SU-DHL-6 (cell line): ENCODE measurements at regions not wholly inside any gene's neighbourhood (a gene's known extent, or its start where the extent isn't known, plus 50 kb on each side); places are given as distances from the start of the nearest gene placed in this dataset.

Experiments
- H2AFZ ChIP-seq: fragments of 200-600 bp; sonication (generic); 2 replicates; pipeline ENCODE4 v1.6.1; 2014; ENCODE audit warnings: low read depth, mild to moderate bottlenecking, moderate library complexity, mixed read lengths, antibody characterized with exemption, low read length; ENCODE audit not compliant: severe bottlenecking
- H3F3A ChIP-seq: fragments of 200-600 bp; shearing (Covaris generic); 2 replicates; pipeline ENCODE4 v1.6.0; 2016; ENCODE audit warnings: antibody characterized with exemption, mild to moderate bottlenecking; ENCODE audit not compliant: insufficient read depth
- H3K27ac ChIP-seq: fragments of 200-600 bp; sonication (generic); 2 replicates; pipeline ENCODE4 v1.5.1; 2016; ENCODE audit warnings: low read depth, mild to moderate bottlenecking, low read length, moderate library complexity, mixed read lengths
- H3K27me3 ChIP-seq: fragments of 200-600 bp; sonication (generic), shearing (Covaris generic); 2 replicates; pipeline ENCODE4 v1.6.0; 2014; ENCODE audit warnings: mild to moderate bottlenecking, low read length
- H3K36me3 ChIP-seq: fragments of 200-600 bp; sonication (generic); 2 replicates; pipeline ENCODE4 v1.6.1; 2014; ENCODE audit warnings: mild to moderate bottlenecking, low read length, mixed read lengths
- H3K4me2 ChIP-seq: fragments of 300-600, 200-600 bp; shearing (Covaris generic), sonication (generic); 2 replicates; pipeline ENCODE4 v1.6.0; 2014; ENCODE audit warnings: low read length, low read depth, mild to moderate bottlenecking; ENCODE audit not compliant: poor library complexity, severe bottlenecking
- H3K4me3 ChIP-seq: fragments of 200-600 bp; sonication (generic); 2 replicates; pipeline ENCODE4 v1.5.1; 2014; ENCODE audit warnings: antibody characterized with exemption, low read length, mild to moderate bottlenecking, mixed read lengths; ENCODE audit not compliant: insufficient read depth, poor library complexity, severe bottlenecking
- H3K79me2 ChIP-seq: fragments of 200-600 bp; sonication (generic); 2 replicates; pipeline ENCODE4 v1.6.1; 2014; ENCODE audit warnings: mild to moderate bottlenecking, low read length, moderate library complexity; ENCODE audit not compliant: insufficient read depth
- H3K9ac ChIP-seq: fragments of 200-600 bp; sonication (generic); 2 replicates; pipeline ENCODE4 v1.7.0; 2014; ENCODE audit warnings: mild to moderate bottlenecking, low read length
- H3K9me2 ChIP-seq: fragments of 200-600 bp; sonication (generic); replicated peaks from 2 replicates; pipeline ENCODE4 v1.6.1; 2014; ENCODE audit warnings: low read length; ENCODE audit not compliant: insufficient read depth
- H3K9me3 ChIP-seq: fragments of 200-600 bp; sonication (generic); 2 replicates; pipeline ENCODE4 v1.6.1; 2014; ENCODE audit warnings: low read length, mixed read lengths; ENCODE audit not compliant: insufficient read depth
- H4K20me1 ChIP-seq: fragments of 200-600 bp; sonication (generic); 2 replicates; pipeline ENCODE4 v1.6.1; 2014; ENCODE audit warnings: low read depth, mild to moderate bottlenecking, antibody characterized with exemption, low read length, moderate library complexity, mixed read lengths
- EZH2phosphoT487 ChIP-seq: fragments of 200-600 bp; sonication (generic), shearing (Covaris generic); conservative IDR thresholded peaks from 2 replicates; pipeline ENCODE4 v1.6.1; 2018; ENCODE audit warnings: mild to moderate bottlenecking, antibody characterized with exemption, low read length, moderate library complexity, mixed read lengths
- TF ChIP-seq, protein P1 (sequence below): fragments of 200-600 bp; sonication (generic); IDR thresholded peaks from one replicate; pipeline ENCODE4 v1.5.1; 2017; ENCODE audit warnings: antibody characterized with exemption, mild to moderate bottlenecking, low read length, moderate library complexity; ENCODE audit not compliant: insufficient read depth, poor library complexity, severe bottlenecking

DNA sequence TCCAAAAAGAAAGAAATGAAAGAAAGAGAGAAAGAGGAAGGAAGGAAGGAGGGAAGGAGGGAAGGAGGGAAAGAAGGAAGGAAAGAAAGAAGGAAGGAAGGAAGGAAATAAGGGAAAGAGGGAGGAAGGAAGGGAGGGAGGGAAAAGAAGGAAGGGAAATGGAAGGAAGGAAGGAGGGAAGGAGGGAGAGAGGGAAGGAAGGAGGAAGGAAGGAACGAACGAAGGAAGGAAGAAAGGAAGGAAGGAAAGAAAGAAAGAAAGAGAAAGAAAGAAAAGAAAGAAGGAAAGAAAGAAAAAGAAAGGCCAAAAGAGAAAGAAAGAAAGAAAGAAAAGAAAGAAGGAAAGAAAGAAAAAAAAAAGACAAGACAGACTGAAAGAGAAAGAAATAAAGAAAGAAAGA lies 263.9 kb upstream of the ATP10B start:
- no peaks in the 10 kb centered on the region for H4K20me1 ChIP-seq
- H3K79me2 ChIP-seq, result no peaks in the 10 kb centered on the region
- no peaks in the 10 kb centered on the region for H3F3A ChIP-seq
- H3K27me3 ChIP-seq, result no peaks in the 10 kb centered on the region; the same call in 1 of the 2 replicates
- no peaks in the 10 kb centered on the region for H3K9me3 ChIP-seq
- H3K36me3 ChIP-seq, result no peaks in the 10 kb centered on the region
- TF ChIP-seq, protein P1, sequence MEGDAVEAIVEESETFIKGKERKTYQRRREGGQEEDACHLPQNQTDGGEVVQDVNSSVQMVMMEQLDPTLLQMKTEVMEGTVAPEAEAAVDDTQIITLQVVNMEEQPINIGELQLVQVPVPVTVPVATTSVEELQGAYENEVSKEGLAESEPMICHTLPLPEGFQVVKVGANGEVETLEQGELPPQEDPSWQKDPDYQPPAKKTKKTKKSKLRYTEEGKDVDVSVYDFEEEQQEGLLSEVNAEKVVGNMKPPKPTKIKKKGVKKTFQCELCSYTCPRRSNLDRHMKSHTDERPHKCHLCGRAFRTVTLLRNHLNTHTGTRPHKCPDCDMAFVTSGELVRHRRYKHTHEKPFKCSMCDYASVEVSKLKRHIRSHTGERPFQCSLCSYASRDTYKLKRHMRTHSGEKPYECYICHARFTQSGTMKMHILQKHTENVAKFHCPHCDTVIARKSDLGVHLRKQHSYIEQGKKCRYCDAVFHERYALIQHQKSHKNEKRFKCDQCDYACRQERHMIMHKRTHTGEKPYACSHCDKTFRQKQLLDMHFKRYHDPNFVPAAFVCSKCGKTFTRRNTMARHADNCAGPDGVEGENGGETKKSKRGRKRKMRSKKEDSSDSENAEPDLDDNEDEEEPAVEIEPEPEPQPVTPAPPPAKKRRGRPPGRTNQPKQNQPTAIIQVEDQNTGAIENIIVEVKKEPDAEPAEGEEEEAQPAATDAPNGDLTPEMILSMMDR, result no peak
- no peak for TF ChIP-seq EZH2phosphoT487
- no peak overlapping the region for H3K4me2 ChIP-seq
- H3K4me3 ChIP-seq, result no peak overlapping the region
- no peak overlapping the region for H3K9ac ChIP-seq
- H3K9me2 ChIP-seq, result no peaks in the 10 kb centered on the region
- H3K27ac ChIP-seq, result no peak overlapping the region
- H2AFZ ChIP-seq, result no peak overlapping the region

DNA sequence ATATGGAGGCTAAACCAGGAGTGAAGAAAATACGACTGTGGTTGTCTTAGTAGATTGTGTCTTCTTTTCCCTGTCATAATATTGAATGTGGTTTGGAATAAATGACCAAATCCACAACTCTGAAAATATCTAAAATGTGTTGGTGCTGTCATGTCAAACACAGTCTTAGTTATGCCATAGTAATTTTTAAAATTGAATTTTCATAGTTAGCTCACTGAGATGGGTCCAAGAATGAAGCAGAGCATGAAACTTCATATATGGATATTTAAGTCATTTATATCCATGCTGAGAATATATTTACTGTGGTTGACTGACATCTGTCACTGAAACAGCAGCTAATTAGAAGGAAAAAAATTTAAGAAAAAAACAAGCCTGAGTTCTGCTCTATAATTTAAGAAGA lies 260.4 kb upstream of the ATP10B start:
- Histone ChIP-seq H3K4me2 (no peak overlapping the region), H3K27me3 (no peaks in the 10 kb centered on the region), H3F3A (no peaks in the 10 kb centered on the region), H3K9me3 (no peaks in the 10 kb centered on the region), H3K36me3 (no peaks in the 10 kb centered on the region), H2AFZ (no peak overlapping the region), H3K4me3 (no peak overlapping the region), H3K9ac (no peak overlapping the region), H3K79me2 (no peaks in the 10 kb centered on the region), H3K27ac (no peak overlapping the region), H4K20me1 (no peaks in the 10 kb centered on the region), H3K9me2 (no peaks in the 10 kb centered on the region)
- TF ChIP-seq, protein P1, result no peak
- no peak for TF ChIP-seq EZH2phosphoT487

DNA sequence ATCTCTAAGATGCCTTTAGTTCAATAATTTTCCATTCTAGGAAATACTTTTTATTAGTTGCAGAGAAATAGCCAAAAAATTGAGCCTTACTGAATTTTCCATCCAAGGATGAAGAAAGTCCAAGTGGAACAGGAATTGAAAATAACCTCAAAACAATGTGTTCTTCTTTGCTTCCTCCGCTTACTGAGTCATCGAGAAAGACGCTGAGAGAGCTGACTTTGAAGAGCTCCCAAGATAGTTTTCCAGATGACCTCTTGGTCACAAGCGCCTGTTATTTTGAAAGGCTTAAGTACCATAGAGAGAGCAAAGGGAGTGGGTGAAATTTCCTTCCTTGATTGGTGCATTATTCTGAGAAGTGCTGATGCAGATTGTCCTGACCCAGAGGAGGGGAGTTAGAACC lies 253.5 kb upstream of the ATP10B start:
- Histone ChIP-seq H3K4me2 (no peak overlapping the region), H2AFZ (no peak overlapping the region), H3K36me3 (no peaks in the 10 kb centered on the region), H4K20me1 (no peaks in the 10 kb centered on the region), H3K4me3 (no peak overlapping the region), H3K9ac (no peak overlapping the region), H3K9me3 (no peaks in the 10 kb centered on the region), H3F3A (no peaks in the 10 kb centered on the region), H3K9me2 (no peaks in the 10 kb centered on the region), H3K27me3 (no peaks in the 10 kb centered on the region), H3K79me2 (no peaks in the 10 kb centered on the region), H3K27ac (no peak overlapping the region)
- no peak for TF ChIP-seq EZH2phosphoT487

- H3K4me2 ChIP-seq, result no peak overlapping the region
- no peaks in the 10 kb centered on the region; the same call in 1 of the 2 replicates for H3K9me3 ChIP-seq
- H3K36me3 ChIP-seq, result no peaks in the 10 kb centered on the region
- no peaks in the 10 kb centered on the region for H3K79me2 ChIP-seq
- no peak overlapping the region for H2AFZ ChIP-seq
- TF ChIP-seq, protein P1, result no peak
- no peak for TF ChIP-seq EZH2phosphoT487
- H3K27ac ChIP-seq, result no peak overlapping the region
- H4K20me1 ChIP-seq, result no peaks in the 10 kb centered on the region
- no peaks in the 10 kb centered on the region for H3K27me3 ChIP-seq
- no peak overlapping the region for H3K9ac ChIP-seq
- H3F3A ChIP-seq, result no peaks in the 10 kb centered on the region
- no peak overlapping the region for H3K4me3 ChIP-seq
- no peaks in the 10 kb centered on the region for H3K9me2 ChIP-seq
Observed at GRCh38 chr5:161098516-161098915, 246.5 kb upstream of the ATP10B start.
